C4-2B (cell line): ENCODE measurements at regions not wholly inside any gene's neighbourhood (a gene's known extent, or its start where the extent isn't known, plus 50 kb on each side); places are given as distances from the start of the nearest gene placed in this dataset.

Experiments used
- ZFX ChIP-seq: fragments of 450-650 bp; IDR thresholded peaks from 2 replicates; pipeline ENCODE4 v1.6.1; 2017
- TF ChIP-seq, protein P1 (sequence below): fragments of 450-650 bp; conservative IDR thresholded peaks from 2 replicates; pipeline ENCODE4 v1.5.1; 2017; ENCODE audit warnings: mild to moderate bottlenecking

DNA sequence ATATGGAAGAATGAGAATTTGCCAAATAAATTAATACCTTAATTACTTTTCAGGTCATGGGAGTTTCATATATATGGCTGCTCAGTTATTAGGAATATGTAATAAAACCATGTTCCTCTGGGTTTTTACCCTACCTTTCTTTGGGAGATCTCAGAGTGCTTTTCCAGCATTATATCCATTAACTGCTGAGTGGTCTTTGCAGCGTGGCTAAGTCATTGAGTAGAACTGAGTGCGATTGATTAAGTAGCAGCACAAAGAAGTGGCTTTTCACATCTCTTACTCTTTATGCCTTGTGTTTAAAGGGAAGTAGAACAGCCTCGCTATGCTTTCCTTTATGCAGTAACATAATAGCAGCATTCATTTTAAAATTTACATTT lies 340.1 kb downstream of the SNAPC1 start:
- TF ChIP-seq, protein P1, sequence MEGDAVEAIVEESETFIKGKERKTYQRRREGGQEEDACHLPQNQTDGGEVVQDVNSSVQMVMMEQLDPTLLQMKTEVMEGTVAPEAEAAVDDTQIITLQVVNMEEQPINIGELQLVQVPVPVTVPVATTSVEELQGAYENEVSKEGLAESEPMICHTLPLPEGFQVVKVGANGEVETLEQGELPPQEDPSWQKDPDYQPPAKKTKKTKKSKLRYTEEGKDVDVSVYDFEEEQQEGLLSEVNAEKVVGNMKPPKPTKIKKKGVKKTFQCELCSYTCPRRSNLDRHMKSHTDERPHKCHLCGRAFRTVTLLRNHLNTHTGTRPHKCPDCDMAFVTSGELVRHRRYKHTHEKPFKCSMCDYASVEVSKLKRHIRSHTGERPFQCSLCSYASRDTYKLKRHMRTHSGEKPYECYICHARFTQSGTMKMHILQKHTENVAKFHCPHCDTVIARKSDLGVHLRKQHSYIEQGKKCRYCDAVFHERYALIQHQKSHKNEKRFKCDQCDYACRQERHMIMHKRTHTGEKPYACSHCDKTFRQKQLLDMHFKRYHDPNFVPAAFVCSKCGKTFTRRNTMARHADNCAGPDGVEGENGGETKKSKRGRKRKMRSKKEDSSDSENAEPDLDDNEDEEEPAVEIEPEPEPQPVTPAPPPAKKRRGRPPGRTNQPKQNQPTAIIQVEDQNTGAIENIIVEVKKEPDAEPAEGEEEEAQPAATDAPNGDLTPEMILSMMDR: no peak
- no peak for TF ChIP-seq ZFX
